WTC11 (cell line): ENCODE measurements at regions not wholly inside any gene's neighbourhood (a gene's known extent, or its start where the extent isn't known, plus 50 kb on each side); places are given as distances from the start of the nearest gene placed in this dataset.

Experiments used
- ATAC-seq: fragments of 200-7000 bp; cut with Tn5 transposase; 2 replicates; pipeline ENCODE4 v1.10.0; 2021; ENCODE audit warnings: mild to moderate bottlenecking, moderate library complexity
- CTCF ChIA-PET: fragments of 300-600 bp; sonication (Branson Sonifier 250); formaldehyde crosslinking; loops from one replicate; lab custom pipeline; 2021; ENCODE audit warnings: antibody characterized with exemption; lab: Charles Lee
- POLR2A ChIA-PET: fragments of 350-600 bp; sonication (Branson Sonifier 250); formaldehyde crosslinking; loops from one replicate; lab custom pipeline; 2021; ENCODE audit warnings: antibody characterized with exemption; lab: Charles Lee
- DNase-seq: peaks from one replicate; pipeline ENCODE4 v3.0.0; 2021; ENCODE audit warnings: low spot score
- H3K27ac Mint-ChIP-seq: 2 replicates; pipeline ENCODE4 v1.8.0; 2021; ENCODE audit warnings: mixed read lengths
- H3K27me3 Mint-ChIP-seq: 2 replicates; pipeline ENCODE4 v1.8.0; 2021; ENCODE audit warnings: low read depth, mild to moderate bottlenecking, moderate library complexity, mixed read lengths
- H3K36me3 Mint-ChIP-seq: 2 replicates; pipeline ENCODE4 v1.8.0; 2021; ENCODE audit warnings: mixed read lengths
- H3K4me1 Mint-ChIP-seq: 2 replicates; pipeline ENCODE4 v1.8.0; 2022; ENCODE audit warnings: mixed read lengths
- H3K4me3 Mint-ChIP-seq: 2 replicates; pipeline ENCODE4 v1.8.0; 2021; ENCODE audit warnings: mild to moderate bottlenecking, moderate library complexity, mixed read lengths
- H3K9me3 Mint-ChIP-seq: 2 replicates; pipeline ENCODE4 v1.8.0; 2021; ENCODE audit warnings: mixed read lengths
- E2F5 ChIP-seq: sonication (generic); formaldehyde crosslinking; IDR thresholded peaks from 2 replicates; pipeline ENCODE4 v1.8.1; 2022; ENCODE audit warnings: mild to moderate bottlenecking, moderate library complexity, missing genetic modification reagents
- EMX1 ChIP-seq: fragments of 250-450 bp; sonication (Bioruptor Pico); IDR thresholded peaks from 2 replicates; pipeline ENCODE4 v1.8.0; 2021; ENCODE audit warnings: mild to moderate bottlenecking
- MXD4 ChIP-seq: fragments of 250-450 bp; sonication (Bioruptor Pico); IDR thresholded peaks from 2 replicates; pipeline ENCODE4 v1.8.0; 2021; ENCODE audit warnings: mild to moderate bottlenecking, moderate library complexity, borderline replicate concordance
- MYBL2 ChIP-seq: sonication (generic); formaldehyde crosslinking; IDR thresholded peaks from 2 replicates; pipeline ENCODE4 v1.8.1; 2023; ENCODE audit warnings: mild to moderate bottlenecking, moderate library complexity, missing genetic modification reagents
- NR1H2 ChIP-seq: sonication (generic); formaldehyde crosslinking; IDR thresholded peaks from 2 replicates; pipeline ENCODE4 v1.9.0; 2021; ENCODE audit warnings: mild to moderate bottlenecking, moderate library complexity, missing genetic modification reagents
- PREB ChIP-seq: sonication (generic); formaldehyde crosslinking; IDR thresholded peaks from 2 replicates; pipeline ENCODE4 v1.8.1; 2022; ENCODE audit warnings: mild to moderate bottlenecking, missing genetic modification reagents, moderate library complexity, borderline replicate concordance
- STAT6 ChIP-seq: sonication (generic); formaldehyde crosslinking; conservative IDR thresholded peaks from 2 replicates; pipeline ENCODE4 v1.8.1; 2023; ENCODE audit warnings: mild to moderate bottlenecking, low read depth, missing genetic modification reagents, moderate library complexity
- TP53 ChIP-seq: sonication (generic); formaldehyde crosslinking; IDR thresholded peaks from 2 replicates; pipeline ENCODE4 v1.8.1; 2023; ENCODE audit warnings: mild to moderate bottlenecking, missing genetic modification reagents
- USF1 ChIP-seq: sonication (generic); formaldehyde crosslinking; IDR thresholded peaks from 2 replicates; pipeline ENCODE4 v1.8.0; 2022; ENCODE audit warnings: mild to moderate bottlenecking, missing genetic modification reagents
- ZNF219 ChIP-seq: sonication (generic); formaldehyde crosslinking; IDR thresholded peaks from 2 replicates; pipeline ENCODE4 v1.8.0; 2023; ENCODE audit warnings: missing genetic modification reagents, mild to moderate bottlenecking, borderline replicate concordance
- ZNF232 ChIP-seq: sonication (generic); formaldehyde crosslinking; IDR thresholded peaks from 2 replicates; pipeline ENCODE4 v1.8.0; 2022; ENCODE audit warnings: mild to moderate bottlenecking, missing genetic modification reagents
- ZNF425 ChIP-seq: fragments of 250-450 bp; sonication (Bioruptor Pico); conservative IDR thresholded peaks from 2 replicates; pipeline ENCODE4 v1.9.0; 2021; ENCODE audit warnings: mild to moderate bottlenecking
- TF ChIP-seq, protein P1 (sequence below): sonication (generic); formaldehyde crosslinking; IDR thresholded peaks from 2 replicates; pipeline ENCODE4 v1.8.0; 2022; ENCODE audit warnings: mild to moderate bottlenecking, missing genetic modification reagents
- TF ChIP-seq, protein P2 (sequence below): fragments of 250-450 bp; sonication (Bioruptor Pico); IDR thresholded peaks from 2 replicates; pipeline ENCODE4 v1.9.0; 2021; ENCODE audit warnings: moderate library complexity, mild to moderate bottlenecking, inconsistent platforms, borderline replicate concordance
- TF ChIP-seq, protein P3 (sequence below): sonication (generic); formaldehyde crosslinking; IDR thresholded peaks from 2 replicates; pipeline ENCODE4 v1.8.0; 2022; ENCODE audit warnings: missing genetic modification reagents
- TF ChIP-seq, protein P4 (sequence below): sonication (generic); formaldehyde crosslinking; IDR thresholded peaks from 2 replicates; pipeline ENCODE4 v1.8.1; 2023; ENCODE audit warnings: mild to moderate bottlenecking, moderate library complexity, missing genetic modification reagents

GRCh38 chr3:106293161-106293560, 424.3 kb upstream of the CBLB start:
- TF ChIP-seq MXD4 (no peak), NR1H2 (CRISPR knock-in tag) (no peak), ZNF232 (no peak), MYBL2 (no peak), USF1 (no peak), EMX1 (CRISPR knock-in tag) (no peak), TP53 (CRISPR knock-in tag) (no peak), PREB (CRISPR knock-in tag) (no peak), ZNF425 (no peak), STAT6 (no peak), ZNF219 (no peak), E2F5 (CRISPR knock-in tag) (no peak)
- TF ChIP-seq, protein P1, sequence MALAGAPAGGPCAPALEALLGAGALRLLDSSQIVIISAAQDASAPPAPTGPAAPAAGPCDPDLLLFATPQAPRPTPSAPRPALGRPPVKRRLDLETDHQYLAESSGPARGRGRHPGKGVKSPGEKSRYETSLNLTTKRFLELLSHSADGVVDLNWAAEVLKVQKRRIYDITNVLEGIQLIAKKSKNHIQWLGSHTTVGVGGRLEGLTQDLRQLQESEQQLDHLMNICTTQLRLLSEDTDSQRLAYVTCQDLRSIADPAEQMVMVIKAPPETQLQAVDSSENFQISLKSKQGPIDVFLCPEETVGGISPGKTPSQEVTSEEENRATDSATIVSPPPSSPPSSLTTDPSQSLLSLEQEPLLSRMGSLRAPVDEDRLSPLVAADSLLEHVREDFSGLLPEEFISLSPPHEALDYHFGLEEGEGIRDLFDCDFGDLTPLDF (CRISPR knock-in tag) = no peak
- TF ChIP-seq, protein P2, sequence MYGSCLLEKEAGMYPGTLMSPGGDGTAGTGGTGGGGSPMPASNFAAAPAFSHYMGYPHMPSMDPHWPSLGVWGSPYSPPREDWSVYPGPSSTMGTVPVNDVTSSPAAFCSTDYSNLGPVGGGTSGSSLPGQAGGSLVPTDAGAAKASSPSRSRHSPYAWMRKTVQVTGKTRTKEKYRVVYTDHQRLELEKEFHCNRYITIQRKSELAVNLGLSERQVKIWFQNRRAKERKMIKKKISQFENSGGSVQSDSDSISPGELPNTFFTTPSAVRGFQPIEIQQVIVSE = no peak
- TF ChIP-seq, protein P3, sequence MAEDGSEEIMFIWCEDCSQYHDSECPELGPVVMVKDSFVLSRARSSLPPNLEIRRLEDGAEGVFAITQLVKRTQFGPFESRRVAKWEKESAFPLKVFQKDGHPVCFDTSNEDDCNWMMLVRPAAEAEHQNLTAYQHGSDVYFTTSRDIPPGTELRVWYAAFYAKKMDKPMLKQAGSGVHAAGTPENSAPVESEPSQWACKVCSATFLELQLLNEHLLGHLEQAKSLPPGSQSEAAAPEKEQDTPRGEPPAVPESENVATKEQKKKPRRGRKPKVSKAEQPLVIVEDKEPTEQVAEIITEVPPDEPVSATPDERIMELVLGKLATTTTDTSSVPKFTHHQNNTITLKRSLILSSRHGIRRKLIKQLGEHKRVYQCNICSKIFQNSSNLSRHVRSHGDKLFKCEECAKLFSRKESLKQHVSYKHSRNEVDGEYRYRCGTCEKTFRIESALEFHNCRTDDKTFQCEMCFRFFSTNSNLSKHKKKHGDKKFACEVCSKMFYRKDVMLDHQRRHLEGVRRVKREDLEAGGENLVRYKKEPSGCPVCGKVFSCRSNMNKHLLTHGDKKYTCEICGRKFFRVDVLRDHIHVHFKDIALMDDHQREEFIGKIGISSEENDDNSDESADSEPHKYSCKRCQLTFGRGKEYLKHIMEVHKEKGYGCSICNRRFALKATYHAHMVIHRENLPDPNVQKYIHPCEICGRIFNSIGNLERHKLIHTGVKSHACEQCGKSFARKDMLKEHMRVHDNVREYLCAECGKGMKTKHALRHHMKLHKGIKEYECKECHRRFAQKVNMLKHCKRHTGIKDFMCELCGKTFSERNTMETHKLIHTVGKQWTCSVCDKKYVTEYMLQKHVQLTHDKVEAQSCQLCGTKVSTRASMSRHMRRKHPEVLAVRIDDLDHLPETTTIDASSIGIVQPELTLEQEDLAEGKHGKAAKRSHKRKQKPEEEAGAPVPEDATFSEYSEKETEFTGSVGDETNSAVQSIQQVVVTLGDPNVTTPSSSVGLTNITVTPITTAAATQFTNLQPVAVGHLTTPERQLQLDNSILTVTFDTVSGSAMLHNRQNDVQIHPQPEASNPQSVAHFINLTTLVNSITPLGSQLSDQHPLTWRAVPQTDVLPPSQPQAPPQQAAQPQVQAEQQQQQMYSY (CRISPR knock-in tag) = no peak
- TF ChIP-seq, protein P4, sequence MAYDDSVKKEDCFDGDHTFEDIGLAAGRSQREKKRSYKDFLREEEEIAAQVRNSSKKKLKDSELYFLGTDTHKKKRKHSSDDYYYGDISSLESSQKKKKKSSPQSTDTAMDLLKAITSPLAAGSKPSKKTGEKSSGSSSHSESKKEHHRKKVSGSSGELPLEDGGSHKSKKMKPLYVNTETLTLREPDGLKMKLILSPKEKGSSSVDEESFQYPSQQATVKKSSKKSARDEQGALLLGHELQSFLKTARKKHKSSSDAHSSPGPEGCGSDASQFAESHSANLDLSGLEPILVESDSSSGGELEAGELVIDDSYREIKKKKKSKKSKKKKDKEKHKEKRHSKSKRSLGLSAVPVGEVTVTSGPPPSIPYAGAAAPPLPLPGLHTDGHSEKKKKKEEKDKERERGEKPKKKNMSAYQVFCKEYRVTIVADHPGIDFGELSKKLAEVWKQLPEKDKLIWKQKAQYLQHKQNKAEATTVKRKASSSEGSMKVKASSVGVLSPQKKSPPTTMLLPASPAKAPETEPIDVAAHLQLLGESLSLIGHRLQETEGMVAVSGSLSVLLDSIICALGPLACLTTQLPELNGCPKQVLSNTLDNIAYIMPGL (CRISPR knock-in tag) = no peak
- Mint-ChIP-seq H3K9me3 (no peaks in the 10 kb centered on the region), H3K36me3 (no peaks in the 10 kb centered on the region), H3K4me1 (peaks cover 18% of the 10 kb centered on the region), H3K4me3 (no peak overlapping the region), H3K27me3 (no peaks in the 10 kb centered on the region), H3K27ac (no peak overlapping the region)
- ChIA-PET POLR2A (no interaction called here), CTCF (no interaction called here)
- DNase-seq (no peak), ATAC-seq (no peak)
